ENCODE measurements at regions not wholly inside any gene's neighbourhood (a gene's known extent, or its start where the extent isn't known, plus 50 kb on each side); places are given as distances from the start of the nearest gene placed in this dataset.

DNA sequence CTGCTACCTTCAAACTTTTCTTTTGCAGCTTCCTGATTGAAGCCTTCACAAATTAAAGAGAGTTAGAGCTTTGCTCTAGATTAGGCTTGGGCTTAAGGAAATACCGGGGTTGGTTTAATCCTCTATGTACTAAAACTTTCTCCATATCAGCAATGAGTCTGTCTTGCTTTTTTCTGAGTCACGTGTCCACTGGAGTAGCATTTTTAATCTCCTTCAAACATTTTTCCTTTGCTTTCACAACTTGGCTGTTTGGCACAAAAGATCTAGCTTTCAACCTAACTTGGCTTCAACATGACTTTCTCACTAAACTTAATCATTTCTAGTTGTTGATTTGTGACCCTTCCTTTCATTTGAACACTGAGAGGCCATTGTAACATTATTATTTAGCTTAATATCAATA is 261.6 kb downstream of the PLK2 start:
- no peaks in the 10 kb centered on the region for H3K4me1 ChIP-seq (ENCODE audit: insufficient read depth, low read length)
- no peaks in the 10 kb centered on the region for H3K9me3 ChIP-seq (ENCODE audit: low read length)
- H2AFZ ChIP-seq (ENCODE audit: low read depth, low read length), result no peak overlapping the region
- no peaks in the 10 kb centered on the region for H3K36me3 ChIP-seq (ENCODE audit: insufficient read depth, low read length)
- H3K4me3 ChIP-seq (ENCODE audit: low read length), result no peak overlapping the region
- H3K27me3 ChIP-seq (ENCODE audit: insufficient read depth, low read length), result no peaks in the 10 kb centered on the region

DNA sequence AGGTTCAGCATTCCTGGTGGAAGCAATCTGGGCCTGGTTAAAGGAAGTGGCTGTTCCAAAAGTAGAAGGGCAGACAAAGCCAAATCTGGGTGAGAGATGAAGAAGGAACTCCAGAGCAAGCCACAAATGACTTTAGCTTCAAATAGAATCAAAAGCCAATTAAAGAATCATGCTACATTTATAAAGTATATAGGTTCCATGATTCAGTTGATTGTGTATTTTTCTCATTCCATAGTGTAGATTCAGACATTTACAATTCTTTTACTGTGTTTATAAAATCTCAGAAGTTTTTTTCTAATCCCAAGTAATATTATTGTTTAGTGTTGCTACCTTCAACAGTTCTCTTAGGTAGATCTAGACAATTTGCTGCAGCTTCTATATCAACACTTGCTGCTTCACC is 262.0 kb downstream of the PLK2 start:
- H3K36me3 ChIP-seq (ENCODE audit: insufficient read depth, low read length), result no peaks in the 10 kb centered on the region
- H3K4me1 ChIP-seq (ENCODE audit: insufficient read depth, low read length), result no peaks in the 10 kb centered on the region
- no peaks in the 10 kb centered on the region for H3K27me3 ChIP-seq (ENCODE audit: insufficient read depth, low read length)
- H2AFZ ChIP-seq (ENCODE audit: low read depth, low read length), result no peak overlapping the region
- no peaks in the 10 kb centered on the region for H3K9me3 ChIP-seq (ENCODE audit: low read length)
- H3K4me3 ChIP-seq (ENCODE audit: low read length), result no peak overlapping the region

DNA sequence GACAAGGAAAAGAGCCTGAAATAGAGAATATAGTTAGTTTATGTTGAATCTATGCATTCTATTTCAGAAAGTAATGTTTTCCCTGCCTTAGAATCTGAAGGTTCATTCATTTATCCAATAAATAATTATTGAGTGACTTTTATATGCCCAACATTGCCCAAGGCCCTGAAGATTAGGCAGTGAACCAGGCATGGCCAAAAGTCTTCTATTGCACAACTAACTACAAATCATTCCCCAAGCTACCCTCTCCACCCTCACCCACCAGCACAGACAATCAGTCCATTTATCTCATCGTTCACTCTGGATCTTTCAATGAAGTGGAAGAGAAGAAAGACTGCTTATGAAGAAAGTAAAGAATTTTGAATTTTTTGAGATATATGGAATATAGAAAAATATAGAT is 268.4 kb downstream of the PLK2 start:
- Histone ChIP-seq H3K4me3 (ENCODE audit: low read length) (no peak overlapping the region), H3K27me3 (ENCODE audit: insufficient read depth, low read length) (no peaks in the 10 kb centered on the region), H3K4me1 (ENCODE audit: insufficient read depth, low read length) (peaks cover 13% of the 10 kb centered on the region), H2AFZ (ENCODE audit: low read depth, low read length) (no peak overlapping the region), H3K36me3 (ENCODE audit: insufficient read depth, low read length) (no peaks in the 10 kb centered on the region), H3K9me3 (ENCODE audit: low read length) (no peaks in the 10 kb centered on the region)

DNA sequence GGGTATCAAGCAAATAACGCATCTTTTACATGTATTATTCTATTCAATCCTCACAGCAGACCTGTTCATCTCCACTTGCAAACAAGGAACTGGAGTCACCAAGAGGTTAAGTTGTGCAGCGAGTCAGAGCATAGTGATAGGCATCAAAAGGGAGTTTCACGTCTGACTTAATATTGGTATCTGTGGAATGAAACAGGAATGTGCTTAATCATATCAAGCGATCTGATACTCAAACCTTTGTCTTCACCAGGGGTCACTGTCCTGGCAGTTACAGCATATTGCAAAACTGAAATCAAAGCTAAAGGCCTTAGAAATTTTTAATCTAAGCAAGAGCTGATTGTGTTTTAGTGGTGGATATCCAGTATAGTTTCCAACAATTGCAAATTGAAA is 271.6 kb downstream of the PLK2 start:
- H3K4me3 ChIP-seq (ENCODE audit: low read length), result no peak overlapping the region
- H3K4me1 ChIP-seq (ENCODE audit: insufficient read depth, low read length), result peaks cover 13% of the 10 kb centered on the region
- no peaks in the 10 kb centered on the region for H3K27me3 ChIP-seq (ENCODE audit: insufficient read depth, low read length)
- no peaks in the 10 kb centered on the region for H3K36me3 ChIP-seq (ENCODE audit: insufficient read depth, low read length)
- no peaks in the 10 kb centered on the region for H3K9me3 ChIP-seq (ENCODE audit: low read length)
- no peak overlapping the region for H2AFZ ChIP-seq (ENCODE audit: low read depth, low read length)

GRCh38 chr5:58187432-58188261 is 272.2 kb downstream of the PLK2 start:
- no peaks in the 10 kb centered on the region for H3K36me3 ChIP-seq (ENCODE audit: insufficient read depth, low read length)
- no peak overlapping the region for H2AFZ ChIP-seq (ENCODE audit: low read depth, low read length)
- H3K9me3 ChIP-seq (ENCODE audit: low read length), result no peaks in the 10 kb centered on the region
- H3K4me1 ChIP-seq (ENCODE audit: insufficient read depth, low read length), result peaks cover 15% of the 10 kb centered on the region
- no peaks in the 10 kb centered on the region for H3K27me3 ChIP-seq (ENCODE audit: insufficient read depth, low read length)
- no peak overlapping the region for H3K4me3 ChIP-seq (ENCODE audit: low read length)

- no peak overlapping the region for H3K4me3 ChIP-seq (ENCODE audit: low read length)
- H2AFZ ChIP-seq (ENCODE audit: low read depth, low read length), result no peak overlapping the region
- peaks cover 29% of the 10 kb centered on the region for H3K4me1 ChIP-seq (ENCODE audit: insufficient read depth, low read length)
- no peaks in the 10 kb centered on the region for H3K36me3 ChIP-seq (ENCODE audit: insufficient read depth, low read length)
- no peaks in the 10 kb centered on the region for H3K9me3 ChIP-seq (ENCODE audit: low read length)
- no peaks in the 10 kb centered on the region for H3K27me3 ChIP-seq (ENCODE audit: insufficient read depth, low read length)
These were observed 274.1 kb downstream of the PLK2 start for GRCh38 chr5:58185801-58186200.

GRCh38 chr5:58185397-58185796 is 274.5 kb downstream of the PLK2 start:
- Histone ChIP-seq H3K4me3 (ENCODE audit: low read length) (no peak overlapping the region), H3K9me3 (ENCODE audit: low read length) (no peaks in the 10 kb centered on the region), H2AFZ (ENCODE audit: low read depth, low read length) (no peak overlapping the region), H3K36me3 (ENCODE audit: insufficient read depth, low read length) (no peaks in the 10 kb centered on the region), H3K27me3 (ENCODE audit: insufficient read depth, low read length) (no peaks in the 10 kb centered on the region), H3K4me1 (ENCODE audit: insufficient read depth, low read length) (peaks cover 29% of the 10 kb centered on the region)

GRCh38 chr5:58184910-58185309 is 275.0 kb downstream of the PLK2 start:
- Histone ChIP-seq H3K4me3 (ENCODE audit: low read length) (no peak overlapping the region), H3K9me3 (ENCODE audit: low read length) (no peaks in the 10 kb centered on the region), H3K36me3 (ENCODE audit: insufficient read depth, low read length) (no peaks in the 10 kb centered on the region), H3K4me1 (ENCODE audit: insufficient read depth, low read length) (peaks cover 29% of the 10 kb centered on the region), H2AFZ (ENCODE audit: low read depth, low read length) (no peak overlapping the region), H3K27me3 (ENCODE audit: insufficient read depth, low read length) (no peaks in the 10 kb centered on the region)

DNA sequence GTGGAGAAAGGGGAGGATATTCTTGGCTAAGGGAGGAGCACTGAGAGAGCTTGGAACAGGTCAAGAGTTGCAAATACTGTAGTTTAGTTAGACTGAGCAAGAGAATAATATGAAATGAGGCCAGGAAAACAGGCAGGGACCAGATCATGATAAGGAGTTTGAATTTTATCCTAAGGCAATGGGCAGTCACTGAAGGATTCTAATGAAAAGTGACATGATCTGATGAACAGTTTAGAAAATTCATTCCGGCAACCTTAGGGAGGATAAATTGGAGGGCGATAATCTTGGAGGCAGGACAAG is 276.1 kb downstream of the PLK2 start:
- no peaks in the 10 kb centered on the region for H3K36me3 ChIP-seq (ENCODE audit: insufficient read depth, low read length)
- no peak overlapping the region for H2AFZ ChIP-seq (ENCODE audit: low read depth, low read length)
- no peaks in the 10 kb centered on the region for H3K9me3 ChIP-seq (ENCODE audit: low read length)
- peaks cover 26% of the 10 kb centered on the region for H3K4me1 ChIP-seq (ENCODE audit: insufficient read depth, low read length)
- no peak overlapping the region for H3K4me3 ChIP-seq (ENCODE audit: low read length)
- no peaks in the 10 kb centered on the region for H3K27me3 ChIP-seq (ENCODE audit: insufficient read depth, low read length)

DNA sequence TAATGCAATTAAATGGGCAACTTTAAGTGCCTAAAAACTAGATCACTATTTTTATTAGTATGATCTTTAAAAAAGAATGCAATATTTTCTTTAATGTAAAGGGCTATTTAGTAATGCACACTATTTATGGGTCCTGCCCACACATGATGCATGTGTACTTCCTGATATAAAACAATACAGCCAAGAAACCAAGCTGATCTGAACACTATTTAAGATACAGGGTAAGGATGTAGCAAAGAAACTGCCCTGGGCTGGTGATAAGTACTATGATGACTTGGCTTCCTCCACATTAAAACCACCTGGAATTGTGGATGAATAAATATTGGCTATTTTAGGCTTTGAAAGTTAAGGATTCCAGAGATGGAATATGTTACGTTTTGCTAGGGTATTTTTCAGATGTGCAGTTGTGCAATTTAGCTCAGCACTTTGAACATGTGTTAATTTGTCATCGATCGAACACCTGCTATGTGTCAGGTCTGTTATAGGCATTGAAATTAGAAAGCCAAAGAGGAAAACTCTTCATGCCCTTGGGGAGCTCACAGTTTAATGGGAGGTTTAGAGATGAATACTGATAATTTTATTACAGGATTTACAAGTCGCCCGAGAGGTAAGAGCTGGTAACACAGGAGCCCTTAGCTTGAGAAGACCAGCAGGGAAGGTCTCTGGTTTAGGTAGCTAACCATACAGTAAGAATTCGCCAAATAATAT is 276.7 kb downstream of the PLK2 start:
- no peaks in the 10 kb centered on the region for H3K27me3 ChIP-seq (ENCODE audit: insufficient read depth, low read length)
- no peak overlapping the region for H2AFZ ChIP-seq (ENCODE audit: low read depth, low read length)
- no peaks in the 10 kb centered on the region for H3K9me3 ChIP-seq (ENCODE audit: low read length)
- peaks cover 23% of the 10 kb centered on the region for H3K4me1 ChIP-seq (ENCODE audit: insufficient read depth, low read length)
- H3K36me3 ChIP-seq (ENCODE audit: insufficient read depth, low read length), result no peaks in the 10 kb centered on the region
- H3K4me3 ChIP-seq (ENCODE audit: low read length), result no peak overlapping the region

GRCh38 chr5:58182287-58182841 is 277.5 kb downstream of the PLK2 start:
- no peaks in the 10 kb centered on the region for H3K27me3 ChIP-seq (ENCODE audit: insufficient read depth, low read length)
- H3K4me3 ChIP-seq (ENCODE audit: low read length), result no peak overlapping the region
- H3K4me1 ChIP-seq (ENCODE audit: insufficient read depth, low read length), result peaks cover 16% of the 10 kb centered on the region
- no peaks in the 10 kb centered on the region for H3K36me3 ChIP-seq (ENCODE audit: insufficient read depth, low read length)
- no peaks in the 10 kb centered on the region for H3K9me3 ChIP-seq (ENCODE audit: low read length)
- peak overlapping the region; percentile 20 for H2AFZ ChIP-seq (ENCODE audit: low read depth, low read length)

DNA sequence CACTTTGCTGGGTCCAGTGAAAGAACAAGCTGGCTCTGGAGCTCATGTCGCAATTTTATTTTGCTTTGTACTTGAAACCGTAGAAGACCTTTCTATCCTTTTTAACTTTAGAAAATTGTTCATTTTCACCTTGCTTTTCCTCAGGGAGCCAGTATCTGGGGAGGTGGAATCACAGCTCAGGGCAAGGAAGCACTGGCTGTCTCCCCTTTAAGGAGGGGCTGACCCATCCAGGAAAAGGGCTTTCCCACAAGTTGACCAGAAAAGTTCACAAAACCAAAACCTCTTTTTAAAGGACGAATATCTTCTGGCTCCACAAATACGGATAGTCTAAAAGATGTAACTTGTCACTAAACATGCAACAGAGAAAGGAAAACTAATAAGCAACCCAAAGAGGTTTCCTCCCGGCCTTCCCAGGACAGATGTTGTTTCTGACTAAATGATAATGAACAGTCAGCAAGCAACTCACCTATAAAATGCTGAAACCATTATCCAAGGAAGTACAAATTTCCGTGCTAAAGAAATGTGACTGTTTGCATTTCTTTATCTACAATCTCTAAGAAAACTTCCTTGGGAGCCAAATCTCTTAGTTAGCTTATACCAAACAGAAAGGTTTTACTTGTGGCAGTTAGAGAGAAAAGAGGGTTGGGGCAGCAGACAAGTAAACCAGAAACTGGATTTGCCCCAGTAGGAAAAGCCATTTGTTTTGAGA is 278.2 kb downstream of the PLK2 start:
- H3K9me3 ChIP-seq (ENCODE audit: low read length), result no peaks in the 10 kb centered on the region
- H3K4me3 ChIP-seq (ENCODE audit: low read length), result no peak overlapping the region
- peak overlapping the region; percentile 20 for H2AFZ ChIP-seq (ENCODE audit: low read depth, low read length)
- H3K4me1 ChIP-seq (ENCODE audit: insufficient read depth, low read length), result peaks cover 16% of the 10 kb centered on the region
- no peaks in the 10 kb centered on the region for H3K36me3 ChIP-seq (ENCODE audit: insufficient read depth, low read length)
- no peaks in the 10 kb centered on the region for H3K27me3 ChIP-seq (ENCODE audit: insufficient read depth, low read length)

DNA sequence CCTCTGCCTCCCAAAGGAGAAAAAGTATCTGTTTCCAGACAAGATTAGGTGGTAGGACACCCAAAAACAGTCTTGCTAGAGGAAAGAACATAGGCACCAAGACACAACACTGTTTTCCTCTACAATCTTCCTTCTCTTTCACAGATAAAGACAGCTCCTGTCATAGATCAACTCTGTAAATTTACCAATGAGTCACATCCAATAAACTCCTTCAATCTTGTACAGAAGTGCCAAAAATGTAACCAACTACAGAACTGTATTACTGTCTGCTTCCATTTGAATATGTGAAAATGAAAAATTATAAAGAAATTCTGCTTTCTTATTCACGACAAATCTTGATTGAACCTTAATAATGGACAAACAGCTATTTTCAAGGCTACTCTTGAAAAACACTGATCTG is 286.9 kb downstream of the PLK2 start:
- Histone ChIP-seq H2AFZ (ENCODE audit: low read depth, low read length) (no peak overlapping the region), H3K4me3 (ENCODE audit: low read length) (no peak overlapping the region), H3K36me3 (ENCODE audit: insufficient read depth, low read length) (no peaks in the 10 kb centered on the region), H3K27me3 (ENCODE audit: insufficient read depth, low read length) (no peaks in the 10 kb centered on the region), H3K4me1 (ENCODE audit: insufficient read depth, low read length) (no peaks in the 10 kb centered on the region), H3K9me3 (ENCODE audit: low read length) (peaks cover 2% of the 10 kb centered on the region)
